T-helper 17 cell (primary cell): ENCODE measurements at regions not wholly inside any gene's neighbourhood (a gene's known extent, or its start where the extent isn't known, plus 50 kb on each side); places are given as distances from the start of the nearest gene placed in this dataset.

Experiments used
- ATAC-seq: fragments of 150-1000 bp; cut with Tn5 transposase; 2 replicates; pipeline ENCODE4 v1.10.0; 2021; ENCODE audit warnings: mild to moderate bottlenecking, moderate library complexity
- DNase-seq, 3 donors: peaks; one replicate each; pipeline versions ENCODE4 v3.0.0 to v3.0.0-alpha.2; 2020 to 2021
- H3K9me3 ChIP-seq: one replicate; pipeline ENCODE4 v1.7.0; 2013; ENCODE audit warnings: low read length, mild to moderate bottlenecking; ENCODE audit not compliant: control insufficient read depth, poor library complexity, severe bottlenecking
- H3K27ac Mint-ChIP-seq: one replicate; pipeline ENCODE4 v1.8.0; 2022; ENCODE audit warnings: mild to moderate bottlenecking, moderate library complexity, mixed read lengths
- H3K27me3 Mint-ChIP-seq: one replicate; pipeline ENCODE4 v1.8.0; 2022; ENCODE audit warnings: mixed read lengths
- H3K36me3 Mint-ChIP-seq: one replicate; pipeline ENCODE4 v1.8.0; 2022; ENCODE audit warnings: low read depth, mixed read lengths
- H3K4me1 Mint-ChIP-seq: one replicate; pipeline ENCODE4 v1.8.0; 2022; ENCODE audit warnings: mild to moderate bottlenecking, mixed read lengths
- H3K4me3 Mint-ChIP-seq: one replicate; pipeline ENCODE4 v1.8.0; 2022; ENCODE audit warnings: mild to moderate bottlenecking, moderate library complexity, mixed read lengths

DNA sequence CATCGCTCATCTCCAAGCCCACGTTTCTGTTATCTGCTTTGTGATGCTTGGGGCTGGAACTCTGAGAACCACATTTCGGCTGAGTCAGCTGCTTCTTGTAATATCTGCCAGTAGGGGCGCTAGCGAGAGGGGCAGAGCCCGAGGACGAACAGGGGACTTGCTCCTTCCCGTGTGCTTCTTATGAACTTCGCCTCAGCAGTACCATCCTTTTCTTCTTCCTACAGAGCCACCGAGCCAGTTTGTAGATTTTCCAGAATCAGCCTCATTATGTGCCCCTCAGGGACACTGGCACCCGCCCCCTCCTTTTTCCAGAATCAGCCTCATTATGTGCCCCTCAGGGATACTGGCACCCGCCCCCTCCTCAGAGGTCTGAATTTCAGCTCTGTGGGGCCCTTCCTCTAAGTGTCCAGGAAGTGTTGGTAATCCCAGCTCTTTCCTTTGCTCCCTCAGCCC is 441.7 kb upstream of the RASGEF1B start:
- Mint-ChIP-seq H3K36me3 (peaks cover 2% of the 10 kb centered on the region), H3K4me3 (no peak overlapping the region), H3K4me1 (peaks cover 6% of the 10 kb centered on the region), H3K27ac (no peak overlapping the region), H3K27me3 (peaks cover 19% of the 10 kb centered on the region)
- H3K9me3 ChIP-seq: no peaks in the 10 kb centered on the region
- ATAC-seq (peak; percentile 57), DNase-seq (peak in 2 of 3 donors; percentile 9 to 32)

DNA sequence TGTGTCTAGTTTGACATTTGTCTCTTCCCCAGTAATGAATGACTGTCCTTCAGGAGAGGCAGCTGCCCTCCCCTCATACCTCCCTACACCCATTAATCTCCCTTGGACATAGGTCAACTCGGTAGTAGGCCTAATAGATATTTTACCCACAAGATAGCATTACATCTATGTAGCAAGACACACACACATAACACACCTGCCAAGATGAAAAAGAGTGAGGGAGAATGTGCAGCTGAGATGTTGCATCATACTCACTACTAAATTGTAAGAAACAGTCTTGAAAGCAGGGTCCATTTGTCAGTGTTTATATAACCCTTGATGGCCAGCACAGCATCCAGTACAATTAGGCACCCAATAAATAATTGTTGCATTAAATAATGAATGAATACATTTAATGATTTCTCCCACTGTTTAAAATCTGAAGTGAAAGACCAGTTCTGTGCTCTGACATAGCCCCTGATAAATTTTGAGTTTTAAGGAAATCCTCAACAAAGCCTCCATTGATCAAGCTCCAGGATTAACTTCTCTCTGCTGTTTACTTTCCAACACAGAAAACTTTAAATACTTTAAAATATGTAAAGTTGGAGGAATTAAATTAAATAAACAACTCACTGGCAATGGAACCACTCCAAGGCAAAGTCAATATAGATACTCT is 440.8 kb upstream of the RASGEF1B start:
- DNase-seq (no peak), ATAC-seq (no peak)
- Mint-ChIP-seq H3K27me3 (peaks cover 19% of the 10 kb centered on the region), H3K4me3 (no peak overlapping the region), H3K27ac (no peak overlapping the region), H3K4me1 (peaks cover 6% of the 10 kb centered on the region), H3K36me3 (peaks cover 2% of the 10 kb centered on the region)
- H3K9me3 ChIP-seq: no peaks in the 10 kb centered on the region

DNA sequence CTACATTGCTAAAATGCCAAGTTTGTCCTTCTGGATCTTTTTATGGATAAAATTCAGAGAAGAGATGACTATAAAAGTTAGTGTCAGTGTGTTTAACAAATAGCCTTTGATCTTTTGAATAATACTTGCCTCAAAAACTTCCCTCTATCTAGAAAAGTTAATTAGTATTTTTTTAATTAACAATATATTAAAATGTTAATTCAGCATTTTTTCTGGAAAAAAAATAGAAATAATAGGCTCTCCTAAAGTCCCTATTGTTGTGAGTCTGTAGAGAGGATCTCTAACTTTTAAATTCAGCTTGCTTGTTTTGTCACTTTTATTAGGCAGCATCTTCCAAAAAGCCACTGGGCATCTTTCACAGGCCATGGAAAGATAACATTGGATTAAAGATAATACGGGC is 435.2 kb upstream of the RASGEF1B start:
- H3K9me3 ChIP-seq: no peaks in the 10 kb centered on the region
- Mint-ChIP-seq H3K4me3 (no peak overlapping the region), H3K27me3 (peaks cover 6% of the 10 kb centered on the region), H3K36me3 (peaks cover 2% of the 10 kb centered on the region), H3K27ac (no peak overlapping the region), H3K4me1 (no peaks in the 10 kb centered on the region)
- ATAC-seq (no peak), DNase-seq (no peak)

DNA sequence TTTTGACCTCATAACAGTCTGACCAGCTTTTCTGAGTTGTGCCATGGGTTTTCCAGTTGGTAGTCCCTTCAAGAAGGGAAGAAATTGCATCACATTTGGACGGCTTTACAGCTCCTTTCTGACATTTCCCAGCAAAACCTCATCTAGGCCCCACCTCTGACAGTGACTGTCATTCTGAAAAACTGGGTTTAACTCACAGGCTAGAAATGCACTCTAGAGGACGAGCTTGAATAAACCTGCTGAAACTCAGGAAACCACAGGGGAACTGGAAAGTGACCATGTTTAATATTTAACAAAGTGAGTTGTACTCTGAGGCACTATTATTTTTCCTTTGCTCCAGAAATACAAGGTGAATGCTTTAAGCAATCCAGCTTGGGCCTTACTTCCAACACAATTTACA is 434.3 kb upstream of the RASGEF1B start:
- no peak for DNase-seq
- Mint-ChIP-seq H3K27ac (no peak overlapping the region), H3K27me3 (peaks cover 11% of the 10 kb centered on the region), H3K36me3 (peaks cover 2% of the 10 kb centered on the region), H3K4me1 (no peaks in the 10 kb centered on the region), H3K4me3 (no peak overlapping the region)
- H3K9me3 ChIP-seq: no peaks in the 10 kb centered on the region
- no peak for ATAC-seq

DNA sequence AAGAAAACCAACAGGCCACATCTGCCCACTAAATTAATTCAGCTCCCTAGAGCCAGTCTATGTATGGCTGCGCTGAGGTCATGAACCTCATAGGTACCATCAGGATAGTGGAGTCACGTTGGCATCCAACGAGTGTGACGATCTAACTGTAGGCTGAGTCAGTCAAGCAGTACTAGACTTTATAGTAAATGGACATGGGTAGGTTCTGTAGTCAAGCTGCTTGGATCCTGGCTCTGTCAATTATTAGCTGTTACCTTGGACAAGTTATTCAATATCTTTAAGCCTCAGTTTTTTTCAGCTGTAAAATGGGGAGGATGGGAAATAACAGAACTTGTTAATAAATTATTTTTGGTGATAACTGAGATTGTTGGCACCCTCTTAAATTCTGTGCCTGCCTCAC is 432.4 kb upstream of the RASGEF1B start:
- H3K36me3 Mint-ChIP-seq: peaks cover 2% of the 10 kb centered on the region
- ATAC-seq (no peak), DNase-seq (no peak)
- H3K4me1 Mint-ChIP-seq: no peaks in the 10 kb centered on the region
- H3K4me3 Mint-ChIP-seq: no peak overlapping the region
- H3K27ac Mint-ChIP-seq: no peak overlapping the region
- peaks cover 11% of the 10 kb centered on the region for H3K27me3 Mint-ChIP-seq
- H3K9me3 ChIP-seq: no peaks in the 10 kb centered on the region

DNA sequence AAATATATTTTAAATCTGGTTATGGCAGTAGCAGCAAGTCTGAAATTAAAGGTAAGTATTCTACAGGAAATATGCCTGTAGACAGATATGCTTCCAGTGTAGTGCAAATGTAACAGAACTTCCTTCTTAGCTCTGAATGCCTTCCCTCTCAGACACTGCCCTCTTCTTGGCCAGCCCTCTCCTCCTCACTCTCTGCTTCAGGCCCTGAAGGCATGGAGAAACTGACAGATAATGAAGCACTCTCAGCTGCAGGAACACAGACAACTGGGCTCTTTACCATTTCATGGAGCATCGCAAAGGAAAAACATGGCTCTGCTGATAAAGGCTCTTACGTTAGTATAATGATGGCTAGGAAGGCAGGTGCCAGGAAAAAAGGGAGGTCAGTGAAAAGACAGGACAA is 431.5 kb upstream of the RASGEF1B start:
- no peaks in the 10 kb centered on the region for H3K9me3 ChIP-seq
- no peak for DNase-seq
- Mint-ChIP-seq H3K27me3 (peaks cover 11% of the 10 kb centered on the region), H3K27ac (no peak overlapping the region), H3K4me3 (no peak overlapping the region), H3K4me1 (peaks cover 2% of the 10 kb centered on the region), H3K36me3 (peaks cover 2% of the 10 kb centered on the region)
- ATAC-seq: no peak

DNA sequence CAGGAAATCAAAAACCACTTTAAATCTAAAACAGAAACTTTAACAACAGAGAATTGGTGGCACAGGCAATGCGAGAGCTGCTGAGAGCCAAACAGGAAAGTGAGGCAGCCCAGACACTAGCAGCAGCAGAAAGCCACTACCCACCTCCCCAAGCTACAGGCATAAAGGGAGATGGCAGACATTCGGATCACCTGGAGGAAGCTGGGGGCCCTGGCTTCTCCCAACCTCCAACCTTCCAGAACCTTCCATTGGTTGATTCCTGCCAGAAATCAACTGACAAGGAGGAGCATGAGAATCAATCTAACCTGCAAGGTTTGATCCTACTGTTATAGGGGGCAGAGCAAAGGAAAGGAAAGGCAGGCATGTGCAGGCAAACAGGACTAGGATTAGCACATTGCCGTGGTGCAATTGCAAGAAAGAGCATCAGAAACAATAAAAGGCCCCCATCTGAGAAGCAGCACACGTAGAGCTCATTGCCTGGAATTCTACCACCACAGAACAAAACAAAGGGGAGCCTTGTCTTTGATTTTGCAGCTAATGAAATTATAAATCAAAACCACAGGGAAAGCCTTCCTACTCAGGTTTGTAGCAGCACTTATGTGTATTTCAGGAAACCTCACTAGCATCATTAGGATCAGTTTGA is 427.3 kb upstream of the RASGEF1B start:
- H3K27ac Mint-ChIP-seq: no peak overlapping the region
- peaks cover 8% of the 10 kb centered on the region for H3K27me3 Mint-ChIP-seq
- no peak overlapping the region for H3K4me3 Mint-ChIP-seq
- H3K36me3 Mint-ChIP-seq: peaks cover under 1% of the 10 kb centered on the region
- DNase-seq (no peak), ATAC-seq (no peak)
- peaks cover 2% of the 10 kb centered on the region for H3K4me1 Mint-ChIP-seq
- H3K9me3 ChIP-seq: no peaks in the 10 kb centered on the region

DNA sequence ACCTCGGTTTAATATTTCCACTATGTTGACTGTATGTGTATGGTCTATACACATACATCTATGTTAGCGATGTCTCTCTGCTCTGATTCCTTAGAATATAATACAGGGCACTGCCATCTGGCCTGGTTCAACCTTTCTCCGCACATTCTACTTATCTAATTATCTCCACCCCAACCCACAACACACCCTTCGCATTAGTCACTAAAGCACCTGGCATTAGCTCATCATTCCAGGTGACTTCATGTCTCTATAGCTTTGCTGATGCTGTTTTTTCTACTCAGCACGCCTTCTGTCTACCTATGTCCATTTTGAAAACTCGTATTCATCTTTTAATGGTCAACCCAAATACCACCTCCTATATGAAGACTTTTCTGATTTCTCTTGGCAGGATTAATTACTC is 425.2 kb upstream of the RASGEF1B start:
- H3K9me3 ChIP-seq: no peaks in the 10 kb centered on the region
- no peak overlapping the region for H3K4me3 Mint-ChIP-seq
- H3K4me1 Mint-ChIP-seq: peaks cover 2% of the 10 kb centered on the region
- peaks cover 23% of the 10 kb centered on the region for H3K27me3 Mint-ChIP-seq
- no peak for ATAC-seq
- no peak for DNase-seq
- no peak overlapping the region for H3K27ac Mint-ChIP-seq
- peaks cover 2% of the 10 kb centered on the region for H3K36me3 Mint-ChIP-seq

DNA sequence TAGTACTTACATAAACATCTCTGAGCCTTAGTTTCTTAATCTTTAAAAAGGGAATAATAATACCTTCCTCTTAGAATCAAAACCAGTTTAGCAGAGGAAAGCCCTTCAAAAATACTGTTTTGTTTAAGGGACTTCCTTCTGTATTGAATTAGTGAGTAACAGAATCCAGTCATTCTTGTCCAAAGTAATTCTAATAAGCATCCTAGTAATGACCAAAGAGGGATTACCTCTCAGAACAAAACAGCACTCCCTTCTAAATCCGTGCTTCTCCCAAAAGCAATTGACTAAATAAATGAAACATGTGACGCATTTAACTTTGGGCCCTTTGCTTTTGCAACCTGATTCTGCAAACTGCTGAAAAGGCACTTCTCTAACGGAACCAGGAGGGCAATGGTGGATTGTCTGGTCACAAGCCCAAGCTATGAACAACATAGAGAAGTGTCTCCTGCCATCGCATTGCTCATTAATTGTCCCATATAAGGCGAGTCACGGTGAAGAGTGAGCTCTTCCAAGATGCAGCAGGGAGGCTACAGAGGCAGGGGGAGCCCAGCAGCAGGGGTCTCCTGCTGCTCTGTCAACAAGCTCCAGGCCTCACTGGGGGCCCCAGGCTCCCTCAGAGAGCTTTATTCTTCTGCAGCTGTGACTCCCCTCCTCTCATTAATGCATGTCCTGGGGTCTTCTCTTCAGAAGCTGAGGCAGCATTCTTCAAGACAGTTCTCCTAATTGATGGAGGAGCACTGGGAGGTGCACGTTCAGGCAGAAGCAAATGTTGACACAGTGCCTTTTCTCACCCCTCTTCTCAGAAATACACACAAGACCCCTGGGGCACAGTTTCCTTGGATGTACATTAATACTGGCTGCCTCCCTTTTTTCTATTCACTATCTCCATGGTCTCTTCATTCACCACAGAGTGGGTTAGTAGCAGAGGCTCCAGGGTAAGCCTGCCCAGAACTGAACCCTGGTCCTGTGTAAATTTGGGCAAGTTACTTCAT is 419.6 kb upstream of the RASGEF1B start:
- ATAC-seq (no peak), DNase-seq (no peak)
- Mint-ChIP-seq H3K27ac (no peak overlapping the region), H3K4me3 (no peak overlapping the region), H3K4me1 (no peaks in the 10 kb centered on the region), H3K36me3 (peaks cover 2% of the 10 kb centered on the region), H3K27me3 (peaks cover 44% of the 10 kb centered on the region)
- H3K9me3 ChIP-seq: no peaks in the 10 kb centered on the region

DNA sequence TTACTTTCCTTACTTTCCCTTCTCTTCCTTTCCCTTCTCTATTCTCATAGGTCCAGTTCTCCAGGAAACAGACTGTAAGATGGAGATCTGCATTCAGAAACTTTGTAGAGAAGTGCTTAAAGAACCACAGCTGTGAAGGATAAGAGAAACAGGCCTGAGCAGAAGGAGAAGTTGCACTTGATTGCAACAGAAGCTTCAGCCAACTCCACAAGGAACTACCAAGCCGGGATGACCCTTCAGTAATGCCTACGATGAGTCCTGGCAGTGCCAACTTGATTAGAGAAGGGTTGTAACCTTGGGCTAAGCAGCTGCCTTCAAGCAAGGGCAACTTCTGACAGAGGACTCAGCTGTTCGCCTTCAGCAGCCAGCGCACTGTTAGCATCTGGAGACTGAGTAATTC is 413.3 kb upstream of the RASGEF1B start:
- Mint-ChIP-seq H3K4me3 (no peak overlapping the region), H3K36me3 (no peaks in the 10 kb centered on the region), H3K27ac (no peak overlapping the region), H3K4me1 (peaks cover 7% of the 10 kb centered on the region), H3K27me3 (peaks cover 15% of the 10 kb centered on the region)
- DNase-seq (no peak), ATAC-seq (no peak)
- no peaks in the 10 kb centered on the region for H3K9me3 ChIP-seq

DNA sequence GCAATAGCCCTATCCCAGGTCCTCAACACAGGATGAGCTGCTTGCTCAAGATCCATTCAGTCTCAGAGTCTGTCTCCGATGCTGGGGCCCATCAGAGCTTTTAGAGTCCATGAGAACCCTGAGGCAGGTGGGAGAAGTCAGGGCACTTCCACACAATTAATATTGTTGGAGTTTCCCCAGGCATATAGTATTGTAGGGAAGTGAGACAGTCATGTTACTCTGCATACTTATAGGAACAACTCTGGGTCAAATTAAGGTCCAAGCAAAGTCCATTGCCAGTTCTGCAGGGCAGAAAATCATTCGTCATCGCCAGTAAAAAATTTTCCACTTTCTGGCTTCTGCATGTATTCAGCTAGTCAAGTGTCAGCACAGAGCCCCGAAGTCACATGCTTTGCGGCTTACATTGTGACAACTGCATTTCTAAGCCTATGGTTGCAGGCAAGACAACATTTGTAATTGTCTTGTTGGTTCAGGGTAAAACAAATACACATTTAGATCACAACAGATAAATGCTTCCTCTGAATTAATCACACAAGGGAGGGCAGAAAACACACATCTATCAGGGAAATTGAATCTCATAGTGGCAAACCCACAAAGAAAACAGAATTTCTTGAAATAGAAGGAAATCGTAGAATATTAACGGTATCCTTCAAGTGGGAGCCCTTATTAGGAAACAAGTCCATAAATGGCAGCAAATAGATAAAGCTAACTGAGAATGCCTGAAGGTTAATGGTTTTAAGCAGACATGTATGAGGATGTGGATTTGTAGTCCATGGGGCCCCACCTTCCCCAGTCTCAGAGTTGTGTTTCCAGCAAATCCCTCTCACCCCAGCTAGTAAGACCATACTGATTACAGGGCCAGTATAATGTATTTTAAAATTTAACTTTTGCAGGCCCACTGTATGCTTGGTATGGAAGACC is 412.1 kb upstream of the RASGEF1B start:
- DNase-seq: no peak
- Mint-ChIP-seq H3K27me3 (peaks cover 15% of the 10 kb centered on the region), H3K27ac (no peak overlapping the region), H3K4me1 (peaks cover 7% of the 10 kb centered on the region), H3K36me3 (no peaks in the 10 kb centered on the region), H3K4me3 (no peak overlapping the region)
- no peak for ATAC-seq
- no peaks in the 10 kb centered on the region for H3K9me3 ChIP-seq

DNA sequence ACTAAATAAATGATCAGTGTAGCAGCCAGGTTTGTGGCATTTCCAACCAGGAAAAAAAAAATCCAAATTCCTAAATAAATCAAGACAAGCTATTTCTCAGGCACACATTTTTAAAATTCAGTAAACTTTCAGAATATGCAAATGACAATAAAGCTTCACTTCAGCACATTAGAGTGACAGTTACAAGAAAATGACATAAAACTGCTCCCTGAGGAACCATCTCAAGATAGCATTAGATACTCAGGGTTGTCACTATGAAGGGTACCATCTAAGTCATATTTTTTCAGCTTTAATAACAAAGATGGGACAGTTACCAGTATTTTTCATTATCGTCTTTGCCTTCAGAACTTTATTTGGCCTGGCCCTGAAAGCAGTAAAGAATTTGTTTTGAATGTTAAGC is 411.3 kb upstream of the RASGEF1B start:
- Mint-ChIP-seq H3K27me3 (peaks cover 11% of the 10 kb centered on the region), H3K4me1 (peaks cover 9% of the 10 kb centered on the region), H3K27ac (no peak overlapping the region), H3K36me3 (no peaks in the 10 kb centered on the region), H3K4me3 (no peak overlapping the region)
- ATAC-seq: no peak
- no peaks in the 10 kb centered on the region for H3K9me3 ChIP-seq
- DNase-seq: no peak
